H1 (cell line): ENCODE measurements at regions not wholly inside any gene's neighbourhood (a gene's known extent, or its start where the extent isn't known, plus 50 kb on each side); places are given as distances from the start of the nearest gene placed in this dataset.

Experiments
- CTCF ChIA-PET: fragments of 300-600 bp; sonication (Branson Sonifier 250); formaldehyde crosslinking; loops from one replicate; lab custom pipeline; 2021; ENCODE audit not compliant: partially characterized antibody; lab: Charles Lee
- POLR2A ChIA-PET: fragments of 300-600 bp; sonication (Branson Sonifier 250); formaldehyde crosslinking; loops from one replicate; lab custom pipeline; 2021; ENCODE audit warnings: inconsistent platforms; ENCODE audit not compliant: partially characterized antibody; lab: Charles Lee
- DNase-seq, 2 experiments: peaks; one replicate each; pipeline versions ENCODE4 v3.0.0 to v3.0.0-alpha.2; 2010 to 2022; ENCODE audit warnings: low spot score in 2 of 2, low read depth in 1 of 2, mixed read lengths in 1 of 2
- FAIRE-seq: peaks from 2 replicates; lab custom pipeline; 2011; peaks lifted over from hg19 to GRCh38; lab: Jason Lieb, UNC
- H2AFZ ChIP-seq: 2 replicates; pipeline ENCODE4 v1.8.1; 2012; ENCODE audit warnings: low read length, inconsistent platforms
- H2AK5ac ChIP-seq: 2 replicates; pipeline ENCODE4 v1.6.1; 2013; ENCODE audit warnings: low read depth, low read length
- H2BK120ac ChIP-seq: replicated peaks from 2 replicates; pipeline ENCODE3; 2013; ENCODE audit warnings: low read depth, low read length, inconsistent platforms
- H2BK12ac ChIP-seq: 2 replicates; pipeline ENCODE4 v1.6.1; 2013; ENCODE audit warnings: low read depth, low read length
- H2BK15ac ChIP-seq: 2 replicates; pipeline ENCODE4 v1.6.1; 2013; ENCODE audit warnings: low read length
- H2BK20ac ChIP-seq: 2 replicates; pipeline ENCODE4 v1.6.1; 2013; ENCODE audit warnings: low read length
- H2BK5ac ChIP-seq: 2 replicates; pipeline ENCODE4 v1.6.1; 2013; ENCODE audit warnings: low read depth, low read length
- H3K14ac ChIP-seq: 2 replicates; pipeline ENCODE4 v1.6.1; 2013; ENCODE audit warnings: inconsistent platforms; ENCODE audit not compliant: insufficient read length
- H3K18ac ChIP-seq: 2 replicates; pipeline ENCODE4 v1.6.1; 2013; ENCODE audit warnings: low read length; ENCODE audit errors: extremely low read depth
- H3K23ac ChIP-seq: 2 replicates; pipeline ENCODE4 v1.6.1; 2013; ENCODE audit warnings: inconsistent platforms; ENCODE audit not compliant: insufficient read length
- H3K23me2 ChIP-seq: 2 replicates; pipeline ENCODE4 v1.6.1; 2013; ENCODE audit warnings: low read depth, low read length
- H3K27ac ChIP-seq: 2 replicates; pipeline ENCODE4 v1.6.1; 2011; ENCODE audit warnings: low read depth, low read length, inconsistent platforms
- H3K27me3 ChIP-seq, 4 experiments: replicated peaks in 1 of 4; 1 replicate in 1 of 4; 2 replicates in 3 of 4; pipeline versions ENCODE4 v1.6.1 to v1.8.1; 2011 to 2013; ENCODE audit warnings: low read length in 3 of 4, mild to moderate bottlenecking in 3 of 4, inconsistent platforms in 2 of 4, mixed read lengths in 2 of 4, moderate library complexity in 1 of 4; ENCODE audit not compliant: control insufficient read depth in 3 of 4, insufficient read depth in 3 of 4; ENCODE audit errors: extremely low read depth in 1 of 4
- H3K36me3 ChIP-seq, 4 experiments: 2 replicates each; pipeline versions ENCODE4 v1.6.1 to v1.8.1; 2011 to 2013; ENCODE audit warnings: mild to moderate bottlenecking in 4 of 4, low read length in 3 of 4, moderate library complexity in 2 of 4, control low read depth in 1 of 4, inconsistent platforms in 1 of 4; ENCODE audit not compliant: insufficient read depth in 4 of 4, control insufficient read depth in 2 of 4
- H3K4ac ChIP-seq: replicated peaks from 2 replicates; pipeline ENCODE3; 2013; ENCODE audit warnings: low read length, low read depth, mixed read lengths, inconsistent platforms; ENCODE audit not compliant: insufficient read length
- H3K4me1 ChIP-seq, 4 experiments: replicated peaks in 1 of 4; 1 replicate in 1 of 4; 2 replicates in 3 of 4; pipeline versions ENCODE4 v1.6.1 to v1.8.1; 2011 to 2013; ENCODE audit warnings: low read length in 3 of 4, inconsistent platforms in 2 of 4, mixed read lengths in 1 of 4; ENCODE audit not compliant: insufficient read depth in 4 of 4, control insufficient read depth in 3 of 4
- H3K4me2 ChIP-seq, 2 experiments: 2 replicates each; pipeline versions ENCODE4 v1.6.1 to v1.8.1; 2011 to 2013; ENCODE audit warnings: low read depth in 2 of 2, low read length in 2 of 2, control low read depth in 1 of 2, inconsistent platforms in 1 of 2, mild to moderate bottlenecking in 1 of 2; ENCODE audit not compliant: insufficient read depth in 1 of 2
- H3K4me3 ChIP-seq, 4 experiments: fragments of 200-600, 300-600 bp in 1 of 4; sonication (generic), shearing (Covaris generic), sonication (Bioruptor Twin) in 1 of 4; 2 replicates each; pipeline versions ENCODE4 v1.5.1 to v1.8.1; 2011 to 2016; ENCODE audit warnings: low read length in 4 of 4, low read depth in 3 of 4, control low read depth in 2 of 4, inconsistent platforms in 2 of 4, mild to moderate bottlenecking in 2 of 4, mixed read lengths in 1 of 4, moderate library complexity in 1 of 4; ENCODE audit not compliant: insufficient read depth in 2 of 4; ENCODE audit errors: extremely low read depth in 1 of 4
- H3K56ac ChIP-seq: replicated peaks from 2 replicates; pipeline ENCODE3; 2013; ENCODE audit warnings: low read depth, mild to moderate bottlenecking, mixed read lengths, low read length, inconsistent platforms; ENCODE audit not compliant: insufficient read length
- H3K79me1 ChIP-seq: 2 replicates; pipeline ENCODE4 v1.6.1; 2013; ENCODE audit warnings: low read depth, low read length, control low read depth
- H3K79me2 ChIP-seq, 2 experiments: 2 replicates each; pipeline versions ENCODE4 v1.6.1 to v1.8.1; 2012 to 2013; ENCODE audit warnings: low read length in 2 of 2, mild to moderate bottlenecking in 2 of 2, inconsistent platforms in 1 of 2; ENCODE audit not compliant: insufficient read depth in 2 of 2, control insufficient read depth in 1 of 2
- H3K9ac ChIP-seq, 4 experiments: replicated peaks in 1 of 4; 1 replicate in 1 of 4; 2 replicates in 3 of 4; pipeline versions ENCODE4 v1.6.1 to v1.8.1; 2011 to 2013; ENCODE audit warnings: low read depth in 3 of 4, low read length in 3 of 4, control low read depth in 2 of 4, mild to moderate bottlenecking in 2 of 4, moderate library complexity in 2 of 4, inconsistent platforms in 1 of 4; ENCODE audit errors: extremely low read depth in 1 of 4
- H3K9me3 ChIP-seq, 2 experiments: 2 replicates each; pipeline versions ENCODE4 v1.6.1 to v1.8.1; 2012 to 2013; ENCODE audit warnings: mild to moderate bottlenecking in 2 of 2, moderate library complexity in 2 of 2, control low read depth in 1 of 2, inconsistent platforms in 1 of 2, low read depth in 1 of 2, low read length in 1 of 2, mixed read lengths in 1 of 2; ENCODE audit not compliant: insufficient read depth in 2 of 2
- H4K20me1 ChIP-seq, 2 experiments: replicated peaks in 1 of 2; 2 replicates each; pipeline versions ENCODE3 to v1.8.1; 2011 to 2013; ENCODE audit warnings: inconsistent platforms in 2 of 2, low read length in 2 of 2, mild to moderate bottlenecking in 1 of 2; ENCODE audit not compliant: insufficient read depth in 2 of 2, control insufficient read depth in 1 of 2
- H4K5ac ChIP-seq: 2 replicates; pipeline ENCODE4 v1.6.1; 2013; ENCODE audit warnings: low read length, low read depth, mixed read lengths, inconsistent platforms; ENCODE audit not compliant: insufficient read length
- H4K8ac ChIP-seq: 2 replicates; pipeline ENCODE4 v1.8.0; 2013; ENCODE audit warnings: mild to moderate bottlenecking, moderate library complexity, low read length, inconsistent platforms; ENCODE audit not compliant: insufficient read depth; ENCODE audit errors: extremely low read depth
- H4K91ac ChIP-seq: replicated peaks from 2 replicates; pipeline ENCODE3; 2013; ENCODE audit warnings: low read length, mixed read lengths, inconsistent platforms; ENCODE audit not compliant: insufficient read length
- CBX5 ChIP-seq: fragments of 300-800, 300-1000 bp; sonication (generic); IDR thresholded peaks from 2 replicates; pipeline ENCODE4 v1.7.1; 2016; ENCODE audit warnings: antibody characterized with exemption, low read length, low read depth
- HDAC2 ChIP-seq, 2 experiments: fragments of 300-600 bp in 1 of 2; sonication (generic) in 1 of 2; IDR thresholded peaks; 2 replicates each; pipeline ENCODE4 v1.6.1; 2011 to 2012; ENCODE audit warnings: low read depth in 2 of 2, low read length in 2 of 2, mild to moderate bottlenecking in 2 of 2, moderate library complexity in 2 of 2, borderline replicate concordance in 1 of 2, inconsistent platforms in 1 of 2
- RNF2 ChIP-seq: fragments of 200-900, 300-1000 bp; sonication (generic); IDR thresholded peaks from 2 replicates; pipeline ENCODE4 v1.7.1; 2016; ENCODE audit warnings: borderline replicate concordance, low read depth, mild to moderate bottlenecking, antibody characterized with exemption, low read length; ENCODE audit not compliant: poor library complexity, severe bottlenecking; ENCODE audit errors: missing control alignments
- WGBS, 2 experiments: shearing (Covaris generic) in 1 of 2; methylation state at CpG; one replicate each; pipeline versions ENCODE4 v1.1.6 to v1.1.7; 2013 to 2015; ENCODE audit warnings: low lambda C conversion rate in 2 of 2, mixed read lengths in 2 of 2, inconsistent platforms in 1 of 2, low coverage in 1 of 2, missing lambda C conversion rate in 1 of 2; ENCODE audit not compliant: insufficient replicate concordance in 2 of 2, insufficient coverage in 1 of 2, insufficient read length in 1 of 2; ENCODE audit errors: extremely low coverage in 1 of 2, missing lambda C conversion rate in 1 of 2; 5-methylcytosine and 5-hydroxymethylcytosine counted together
- TF ChIP-seq, protein P1 (sequence below), 3 experiments: IDR thresholded peaks; 1 replicate in 2 of 3; 2 replicates in 1 of 3; pipeline versions ENCODE4 v1.5.1 to v1.6.1; 2011; ENCODE audit warnings: low read length in 3 of 3, mild to moderate bottlenecking in 3 of 3, inconsistent platforms in 2 of 3, low read depth in 1 of 3, moderate library complexity in 1 of 3; ENCODE audit not compliant: insufficient read depth in 1 of 3; ENCODE audit errors: control extremely low read depth in 1 of 3

DNA sequence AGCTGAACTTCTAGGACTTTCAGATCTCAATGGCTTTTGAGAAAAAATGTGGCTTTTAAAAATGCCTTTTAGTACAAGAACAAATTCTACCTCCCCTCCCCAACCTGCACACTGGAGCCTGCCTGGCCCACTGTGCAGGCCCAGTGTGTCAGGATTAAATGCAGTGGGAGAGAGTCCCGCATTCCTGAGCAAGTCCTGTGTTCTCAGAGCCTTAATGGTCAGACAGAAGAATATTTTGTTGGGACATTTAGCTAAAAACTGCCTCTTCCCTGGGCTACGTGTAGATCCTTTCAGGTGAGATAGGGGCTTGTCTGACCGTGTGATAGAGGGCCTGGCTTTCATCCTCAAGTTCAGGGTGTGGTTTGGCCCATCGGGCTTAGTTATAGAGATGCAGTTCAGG lies 63.1 kb upstream of the ESRRB start:
- POLR2A ChIA-PET = no interaction called here
- no peaks in the 10 kb centered on the region for H3K36me3 ChIP-seq
- WGBS, 2 experiments = 24% methylated on average over 4 of the region's 4 CpGs; no CpG with 5 or more reads in 1 of the 2 experiments
- H3K23me2 ChIP-seq = peaks cover 6% of the 10 kb centered on the region; the same call in 1 of the 2 replicates
- H2AK5ac ChIP-seq = no peak overlapping the region; the same call in 1 of the 2 replicates
- no peaks in the 10 kb centered on the region for H3K79me1 ChIP-seq
- no peaks in the 10 kb centered on the region for H3K79me2 ChIP-seq
- H2BK20ac ChIP-seq = no peak overlapping the region
- CTCF ChIA-PET = interaction anchor here (0.7 to 1.8 kb wide), 5 partner anchors 10 to 65 kb away, joined by 3 to 6 read pairs (median 4); no protein-coding TSS in a partner anchor
- H4K8ac ChIP-seq = no peak overlapping the region
- H2BK12ac ChIP-seq = peak overlapping the region; percentile 79; the same call in 1 of the 2 replicates
- peaks cover 4 to 51% (median 34%) of the 10 kb centered on the region in 4 experiments for H3K27me3 ChIP-seq
- H2AFZ ChIP-seq = no peak overlapping the region
- peak overlapping the region; percentile 65 for H3K18ac ChIP-seq
- no peak overlapping the region for H2BK5ac ChIP-seq
- no peak overlapping the region for H2BK120ac ChIP-seq
- H2BK15ac ChIP-seq = no peak overlapping the region
- TF ChIP-seq RNF2 (no peak), CBX5 (no peak), HDAC2 (IDR thresholded peaks at IDR 0.05; ENCODE audit: borderline replicate concordance in 1 of 2, low read depth in 2 of 2, low read length in 2 of 2) (no peak)
- TF ChIP-seq, protein P1, sequence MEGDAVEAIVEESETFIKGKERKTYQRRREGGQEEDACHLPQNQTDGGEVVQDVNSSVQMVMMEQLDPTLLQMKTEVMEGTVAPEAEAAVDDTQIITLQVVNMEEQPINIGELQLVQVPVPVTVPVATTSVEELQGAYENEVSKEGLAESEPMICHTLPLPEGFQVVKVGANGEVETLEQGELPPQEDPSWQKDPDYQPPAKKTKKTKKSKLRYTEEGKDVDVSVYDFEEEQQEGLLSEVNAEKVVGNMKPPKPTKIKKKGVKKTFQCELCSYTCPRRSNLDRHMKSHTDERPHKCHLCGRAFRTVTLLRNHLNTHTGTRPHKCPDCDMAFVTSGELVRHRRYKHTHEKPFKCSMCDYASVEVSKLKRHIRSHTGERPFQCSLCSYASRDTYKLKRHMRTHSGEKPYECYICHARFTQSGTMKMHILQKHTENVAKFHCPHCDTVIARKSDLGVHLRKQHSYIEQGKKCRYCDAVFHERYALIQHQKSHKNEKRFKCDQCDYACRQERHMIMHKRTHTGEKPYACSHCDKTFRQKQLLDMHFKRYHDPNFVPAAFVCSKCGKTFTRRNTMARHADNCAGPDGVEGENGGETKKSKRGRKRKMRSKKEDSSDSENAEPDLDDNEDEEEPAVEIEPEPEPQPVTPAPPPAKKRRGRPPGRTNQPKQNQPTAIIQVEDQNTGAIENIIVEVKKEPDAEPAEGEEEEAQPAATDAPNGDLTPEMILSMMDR (IDR thresholded peaks at IDR 0.05; ENCODE audit: control extremely low read depth in 1 of 3, insufficient read depth in 1 of 3, low read depth in 1 of 3, low read length in 3 of 3) = no peak
- TF ChIP-seq, all 59 proteins: peak for 0
- Histone ChIP-seq H3K9me3 (no peaks in the 10 kb centered on the region), H3K23ac (no peak overlapping the region), H3K27ac (no peak overlapping the region), H3K4me2 (peak overlapping the region; percentile 46 to 53; a peak in 2 of 4 replicates), H4K91ac (no peak overlapping the region), H3K56ac (no peak overlapping the region), H3K9ac (no peak overlapping the region), H3K4me1 (peaks cover 11 to 39% (median 19%) of the 10 kb centered on the region in 4 experiments), H3K4me3 (no peak overlapping the region; a peak in 1 of 8 replicates), H4K20me1 (no peaks in the 10 kb centered on the region), H4K5ac (no peak overlapping the region), H3K14ac (no peak overlapping the region), H3K4ac (no peak overlapping the region)
- no peak for DNase-seq
- FAIRE-seq = peak; percentile 7
